Fibroblast of peridontal ligament (primary cell): ENCODE measurements at regions not wholly inside any gene's neighbourhood (a gene's known extent, or its start where the extent isn't known, plus 50 kb on each side); places are given as distances from the start of the nearest gene placed in this dataset.
"Not testable (repeated sequence)": the region's sequence is repeated elsewhere in the genome, so short reads cannot be mapped to it uniquely, and the experiment has no call there.

ENCODE experiments used
- DNase-seq: peaks from one replicate; pipeline ENCODE4 v3.0.0-alpha.2; 2010; ENCODE audit errors: extremely low read depth

- no peak for DNase-seq
These were observed 1971.0 kb upstream of the FLRT2 start for GRCh38 chr14:83558946-83559345.

GRCh38 chr14:83559721-83560120 lies 1970.2 kb upstream of the FLRT2 start:
- DNase-seq, result peak; percentile 17

- no peak for DNase-seq
These were observed 1968.7 kb upstream of the FLRT2 start for GRCh38 chr14:83561261-83561660.

GRCh38 chr14:83566567-83566966 lies 1963.4 kb upstream of the FLRT2 start:
- no peak for DNase-seq

GRCh38 chr14:83568141-83568540 lies 1961.8 kb upstream of the FLRT2 start:
- DNase-seq, result peak; percentile 18

GRCh38 chr14:83575301-83575700 lies 1954.6 kb upstream of the FLRT2 start:
- DNase-seq, result no peak

GRCh38 chr14:83583201-83583600 lies 1946.7 kb upstream of the FLRT2 start:
- no peak for DNase-seq

GRCh38 chr14:83594874-83595273 lies 1935.1 kb upstream of the FLRT2 start:
- no peak for DNase-seq

- DNase-seq, result no peak
These were observed 1922.3 kb upstream of the FLRT2 start for GRCh38 chr14:83607682-83608081.

- no peak for DNase-seq
These were observed 1918.5 kb upstream of the FLRT2 start for GRCh38 chr14:83611491-83611890.

- no peak for DNase-seq
These were observed 1918.0 kb upstream of the FLRT2 start for GRCh38 chr14:83611906-83612390.

GRCh38 chr14:83614956-83615355 lies 1915.0 kb upstream of the FLRT2 start:
- DNase-seq, result no peak

GRCh38 chr14:83624541-83624940 lies 1905.4 kb upstream of the FLRT2 start:
- DNase-seq, result no peak

GRCh38 chr14:83632375-83632774 lies 1897.6 kb upstream of the FLRT2 start:
- no peak for DNase-seq

- no peak for DNase-seq
These were observed 1891.0 kb upstream of the FLRT2 start for GRCh38 chr14:83638748-83639504.

GRCh38 chr14:83639505-83639875 lies 1890.5 kb upstream of the FLRT2 start:
- not testable (repeated sequence) for DNase-seq

GRCh38 chr14:83646228-83646627 lies 1883.7 kb upstream of the FLRT2 start:
- DNase-seq, result no peak

- DNase-seq, result no peak
These were observed 1869.3 kb upstream of the FLRT2 start for GRCh38 chr14:83660597-83660996.

- no peak for DNase-seq
These were observed 1865.6 kb upstream of the FLRT2 start for GRCh38 chr14:83664389-83664788.

- no peak for DNase-seq
These were observed 1840.7 kb upstream of the FLRT2 start for GRCh38 chr14:83689265-83689664.

- no peak for DNase-seq
These were observed 1832.8 kb upstream of the FLRT2 start for GRCh38 chr14:83697099-83697498.

- no peak for DNase-seq
These were observed 1827.3 kb upstream of the FLRT2 start for GRCh38 chr14:83702619-83703018.

GRCh38 chr14:83706231-83706954 lies 1823.6 kb upstream of the FLRT2 start:
- peak; percentile 16 for DNase-seq
